ENCODE measurements at regions not wholly inside any gene's neighbourhood (a gene's known extent, or its start where the extent isn't known, plus 50 kb on each side); places are given as distances from the start of the nearest gene placed in this dataset.
"Not testable (repeated sequence)": the region's sequence is repeated elsewhere in the genome, so short reads cannot be mapped to it uniquely, and the experiment has no call there.

DNA sequence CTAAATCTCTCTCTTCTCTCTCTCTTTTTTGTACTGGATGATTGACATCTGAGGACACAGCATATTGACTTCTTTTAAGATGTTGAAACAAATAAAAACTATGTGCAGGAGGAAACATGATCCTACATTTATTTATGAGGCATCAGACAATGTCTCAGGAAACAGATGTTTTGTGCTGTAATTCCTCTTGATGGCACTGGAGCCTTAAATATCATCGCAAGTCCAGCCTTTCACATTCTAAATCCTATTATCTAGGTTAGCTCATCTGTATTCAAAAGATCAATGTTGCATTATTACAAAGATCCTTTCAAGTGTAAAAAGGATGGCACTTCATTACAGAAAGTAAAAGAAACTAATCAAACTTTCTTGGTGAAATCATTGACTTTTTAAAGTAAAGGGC lies 63.9 kb downstream of the MAT2B start:
- peak; percentile 71 for DNase-seq (ENCODE audit: low read depth)
- H3K4me3 ChIP-seq (ENCODE audit: low read depth, low read length) = no peak overlapping the region
- TF ChIP-seq, protein P1, sequence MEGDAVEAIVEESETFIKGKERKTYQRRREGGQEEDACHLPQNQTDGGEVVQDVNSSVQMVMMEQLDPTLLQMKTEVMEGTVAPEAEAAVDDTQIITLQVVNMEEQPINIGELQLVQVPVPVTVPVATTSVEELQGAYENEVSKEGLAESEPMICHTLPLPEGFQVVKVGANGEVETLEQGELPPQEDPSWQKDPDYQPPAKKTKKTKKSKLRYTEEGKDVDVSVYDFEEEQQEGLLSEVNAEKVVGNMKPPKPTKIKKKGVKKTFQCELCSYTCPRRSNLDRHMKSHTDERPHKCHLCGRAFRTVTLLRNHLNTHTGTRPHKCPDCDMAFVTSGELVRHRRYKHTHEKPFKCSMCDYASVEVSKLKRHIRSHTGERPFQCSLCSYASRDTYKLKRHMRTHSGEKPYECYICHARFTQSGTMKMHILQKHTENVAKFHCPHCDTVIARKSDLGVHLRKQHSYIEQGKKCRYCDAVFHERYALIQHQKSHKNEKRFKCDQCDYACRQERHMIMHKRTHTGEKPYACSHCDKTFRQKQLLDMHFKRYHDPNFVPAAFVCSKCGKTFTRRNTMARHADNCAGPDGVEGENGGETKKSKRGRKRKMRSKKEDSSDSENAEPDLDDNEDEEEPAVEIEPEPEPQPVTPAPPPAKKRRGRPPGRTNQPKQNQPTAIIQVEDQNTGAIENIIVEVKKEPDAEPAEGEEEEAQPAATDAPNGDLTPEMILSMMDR (IDR thresholded peaks at IDR 0.05; ENCODE audit: insufficient read depth, low read length) = no peak

DNA sequence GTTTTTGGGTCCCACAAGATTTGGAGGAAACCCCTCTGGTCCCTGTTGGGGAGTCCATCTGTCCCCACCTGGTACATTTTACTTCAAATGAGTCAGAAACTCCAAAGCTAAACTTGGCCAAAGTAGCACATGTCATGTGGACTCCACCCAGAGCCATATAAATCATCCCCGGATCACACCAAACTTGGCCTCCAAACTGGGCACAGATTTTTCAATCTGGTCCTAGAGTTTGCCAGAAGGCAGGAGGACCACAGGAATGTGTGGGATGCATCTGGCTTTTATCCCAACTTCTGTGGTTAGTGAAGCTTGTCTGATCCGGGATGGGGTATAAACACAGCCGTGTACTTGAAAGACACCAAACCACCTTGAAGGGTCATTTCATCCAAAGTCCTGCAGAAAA lies 66.3 kb downstream of the MAT2B start:
- no peak overlapping the region for H3K4me3 ChIP-seq (ENCODE audit: low read depth, low read length)
- TF ChIP-seq, protein P1 (IDR thresholded peaks at IDR 0.05; ENCODE audit: insufficient read depth, low read length) = no peak
- peak; percentile 98 for DNase-seq (ENCODE audit: low read depth)

DNA sequence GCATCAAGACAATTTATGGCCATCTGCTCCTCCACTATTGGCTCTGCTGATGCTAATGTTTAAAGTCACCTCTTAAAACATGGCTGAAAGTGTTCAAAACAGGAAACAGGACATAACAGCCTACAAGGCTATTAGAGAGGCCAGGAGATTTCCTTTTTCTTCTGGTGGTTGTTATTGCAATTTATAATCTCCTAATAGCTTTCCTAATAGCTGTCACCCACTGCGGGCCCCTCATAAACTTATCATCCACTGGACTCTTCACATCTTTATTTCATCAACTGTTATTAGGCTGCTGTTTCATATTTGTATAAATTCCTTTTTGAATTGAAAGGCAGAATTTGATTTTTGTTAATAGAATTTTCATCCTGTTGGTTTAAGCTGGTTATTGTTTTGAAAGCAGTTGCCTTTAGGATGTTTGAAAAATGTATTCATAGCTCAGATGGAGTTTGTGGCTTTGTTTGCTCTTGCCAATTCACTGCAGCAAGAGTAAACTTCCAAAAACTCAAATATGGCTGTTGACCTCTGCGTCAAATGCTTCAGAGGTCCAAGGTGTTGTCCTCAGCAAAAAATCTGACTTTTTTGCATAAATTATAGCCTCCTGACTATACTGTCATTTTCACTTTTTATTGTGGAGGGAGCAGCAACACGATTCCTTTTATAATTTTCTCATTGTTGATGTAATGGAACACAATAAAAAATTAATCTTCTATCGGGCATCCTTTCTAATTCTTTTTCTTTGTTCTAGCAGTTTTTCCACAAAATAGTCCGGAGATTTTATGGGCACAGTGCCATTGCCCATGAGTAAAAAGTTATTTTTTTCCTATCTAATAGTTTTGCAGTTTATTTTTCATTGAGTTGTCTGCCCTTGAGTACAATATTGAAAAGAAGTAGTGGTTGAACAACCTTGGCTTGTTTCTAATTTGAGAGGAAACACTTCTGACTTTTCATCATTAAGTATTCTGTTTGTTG lies 69.3 kb downstream of the MAT2B start:
- no peak for DNase-seq (ENCODE audit: low read depth)

DNA sequence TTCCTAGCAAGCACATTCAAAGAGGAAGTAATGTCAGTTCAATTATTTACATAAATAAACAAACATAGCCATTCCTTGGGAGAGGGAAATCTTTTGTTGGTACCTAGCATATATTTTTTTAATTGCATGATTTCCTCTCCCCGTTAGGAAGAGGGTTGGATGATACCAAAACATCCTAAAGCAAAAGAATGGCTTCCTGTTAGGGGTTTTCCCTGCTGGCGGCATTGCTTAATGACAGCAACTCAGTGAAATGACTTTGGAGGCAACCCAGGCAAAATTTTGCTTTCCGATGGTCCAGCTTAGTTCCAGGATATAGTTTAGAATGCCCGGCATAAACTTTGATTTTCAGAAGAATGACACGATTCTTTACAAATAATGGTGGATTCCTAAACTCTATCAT lies 73.2 kb downstream of the MAT2B start:
- TF ChIP-seq, protein P1 (IDR thresholded peaks at IDR 0.05; ENCODE audit: insufficient read depth, low read length) = no peak
- no peak overlapping the region for H3K4me3 ChIP-seq (ENCODE audit: low read depth, low read length)
- DNase-seq (ENCODE audit: low read depth) = no peak

More for the DNA sequence above, 69.3 kb downstream of the MAT2B start:
- no peak overlapping the region for H3K4me3 ChIP-seq (ENCODE audit: low read depth, low read length)
- TF ChIP-seq, protein P1 (IDR thresholded peaks at IDR 0.05; ENCODE audit: insufficient read depth, low read length) = no peak

DNA sequence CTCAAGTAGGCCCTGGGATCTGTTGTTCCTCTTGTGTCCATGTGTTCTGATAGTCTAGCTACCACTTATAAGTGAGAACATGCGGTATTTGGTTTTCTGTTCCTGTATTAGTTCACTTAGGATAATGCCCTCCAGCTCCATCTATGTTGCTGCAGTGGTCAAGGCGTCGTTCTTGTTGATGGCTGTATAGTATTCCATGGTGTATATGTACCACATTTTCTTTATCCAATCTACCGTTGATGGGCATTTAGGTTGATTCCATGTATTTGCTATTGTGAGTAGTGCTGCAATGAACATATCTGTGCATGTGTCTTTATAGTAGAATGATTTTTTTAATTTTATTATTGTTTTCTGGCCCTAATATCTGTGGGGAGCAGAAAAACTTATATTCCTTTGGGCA lies 74.3 kb downstream of the MAT2B start:
- TF ChIP-seq, protein P1 (IDR thresholded peaks at IDR 0.05; ENCODE audit: insufficient read depth, low read length) = no peak
- H3K4me3 ChIP-seq (ENCODE audit: low read depth, low read length) = no peak overlapping the region
- DNase-seq (ENCODE audit: low read depth) = no peak

DNA sequence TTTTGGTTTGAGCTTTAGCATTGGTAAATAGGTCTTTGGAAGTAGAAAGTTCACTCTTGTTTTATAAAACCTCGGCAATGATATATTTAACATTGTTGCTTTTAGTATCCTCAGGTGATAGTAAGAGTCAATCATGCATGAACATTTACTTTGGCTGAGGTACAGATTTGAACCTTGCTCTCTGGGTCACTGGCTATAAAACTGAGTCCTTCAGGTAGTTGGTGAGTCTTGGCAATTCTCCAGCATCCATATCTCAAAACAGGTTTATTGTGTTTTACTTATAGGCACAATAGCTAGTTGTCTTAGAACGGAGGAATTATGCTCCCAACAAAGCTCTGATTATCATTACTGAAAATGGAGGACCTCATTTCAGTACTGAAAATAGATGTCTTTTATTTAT lies 75.1 kb downstream of the MAT2B start:
- H3K4me3 ChIP-seq (ENCODE audit: low read depth, low read length) = no peak overlapping the region
- TF ChIP-seq, protein P1 (IDR thresholded peaks at IDR 0.05; ENCODE audit: insufficient read depth, low read length) = no peak
- DNase-seq (ENCODE audit: low read depth) = no peak

DNA sequence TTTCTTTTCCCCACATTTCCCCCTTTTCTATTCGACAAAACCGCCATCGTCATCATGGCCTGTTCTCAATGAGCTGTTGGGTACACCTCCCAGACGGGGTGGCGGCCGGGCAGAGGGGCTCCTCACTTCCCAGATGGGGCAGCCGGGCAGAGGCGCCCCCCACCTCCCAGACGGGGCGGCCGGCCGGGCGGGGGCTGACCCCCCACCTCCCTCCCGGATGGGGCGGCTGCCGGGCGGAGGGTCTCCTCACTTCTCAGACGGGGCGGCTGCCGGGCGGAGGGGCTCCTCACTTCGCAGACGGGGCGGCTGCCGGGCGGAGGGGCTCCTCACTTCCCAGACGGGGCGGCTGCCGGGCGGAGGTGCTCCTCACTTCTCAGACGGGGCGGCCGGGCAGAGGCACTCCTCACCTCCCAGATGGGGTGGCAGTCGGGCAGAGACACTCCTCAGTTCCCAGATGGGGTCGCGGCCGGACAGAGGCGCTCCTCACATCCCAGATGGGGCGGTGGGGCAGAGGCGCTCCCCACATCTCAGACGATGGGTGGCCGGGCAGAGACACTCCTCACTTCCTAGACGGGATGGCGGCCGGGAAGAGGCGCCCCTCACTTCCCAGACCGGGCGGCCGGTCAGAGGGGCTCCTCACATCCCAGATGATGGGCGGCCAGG lies 78.2 kb downstream of the MAT2B start:
- not testable (repeated sequence) for H3K4me3 ChIP-seq (ENCODE audit: low read depth, low read length); DNase-seq (ENCODE audit: low read depth)
